ENCODE measurements at regions not wholly inside any gene's neighbourhood (a gene's known extent, or its start where the extent isn't known, plus 50 kb on each side); places are given as distances from the start of the nearest gene placed in this dataset.
A peak's percentile ranks its signal among the peaks of the same experiment; 100 is the strongest.

DNA sequence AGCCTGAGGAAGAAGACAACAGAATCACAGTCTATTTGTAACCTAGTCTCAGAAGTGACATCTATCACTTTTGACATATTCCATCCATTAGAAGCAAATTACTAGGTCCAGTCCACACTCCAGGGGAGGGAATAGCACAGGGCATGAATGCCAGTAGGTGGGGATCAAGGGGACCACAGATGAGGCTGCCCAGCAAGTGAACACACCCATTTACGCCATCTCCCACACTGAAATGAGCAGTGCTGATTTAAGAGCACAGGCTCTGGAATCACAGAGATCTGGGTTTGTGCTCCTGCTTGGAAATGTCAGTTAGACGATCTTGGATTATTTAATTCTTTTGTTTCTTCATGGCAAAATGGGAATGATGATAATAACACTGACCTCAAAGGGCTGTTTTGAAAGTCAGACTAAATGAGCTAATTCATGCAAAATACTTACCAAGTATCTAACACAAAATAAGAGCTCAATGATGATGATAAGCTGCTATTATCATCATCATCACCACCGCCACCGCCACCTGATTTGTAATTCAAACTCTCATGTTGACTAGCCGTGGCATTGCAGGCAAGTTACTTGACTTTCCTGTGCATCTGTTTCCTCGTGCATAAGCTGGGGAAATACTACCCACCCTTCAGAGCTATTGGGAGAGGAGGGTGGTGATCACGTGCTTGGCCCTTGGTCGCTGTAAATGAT, 138.9 kb upstream of the KLF14 start:
- CTCF ChIA-PET: interaction anchor here (1.5 to 1.7 kb wide), 2 partner anchors 109 to 196 kb away, joined by 3 to 4 read pairs; no protein-coding TSS in a partner anchor

DNA sequence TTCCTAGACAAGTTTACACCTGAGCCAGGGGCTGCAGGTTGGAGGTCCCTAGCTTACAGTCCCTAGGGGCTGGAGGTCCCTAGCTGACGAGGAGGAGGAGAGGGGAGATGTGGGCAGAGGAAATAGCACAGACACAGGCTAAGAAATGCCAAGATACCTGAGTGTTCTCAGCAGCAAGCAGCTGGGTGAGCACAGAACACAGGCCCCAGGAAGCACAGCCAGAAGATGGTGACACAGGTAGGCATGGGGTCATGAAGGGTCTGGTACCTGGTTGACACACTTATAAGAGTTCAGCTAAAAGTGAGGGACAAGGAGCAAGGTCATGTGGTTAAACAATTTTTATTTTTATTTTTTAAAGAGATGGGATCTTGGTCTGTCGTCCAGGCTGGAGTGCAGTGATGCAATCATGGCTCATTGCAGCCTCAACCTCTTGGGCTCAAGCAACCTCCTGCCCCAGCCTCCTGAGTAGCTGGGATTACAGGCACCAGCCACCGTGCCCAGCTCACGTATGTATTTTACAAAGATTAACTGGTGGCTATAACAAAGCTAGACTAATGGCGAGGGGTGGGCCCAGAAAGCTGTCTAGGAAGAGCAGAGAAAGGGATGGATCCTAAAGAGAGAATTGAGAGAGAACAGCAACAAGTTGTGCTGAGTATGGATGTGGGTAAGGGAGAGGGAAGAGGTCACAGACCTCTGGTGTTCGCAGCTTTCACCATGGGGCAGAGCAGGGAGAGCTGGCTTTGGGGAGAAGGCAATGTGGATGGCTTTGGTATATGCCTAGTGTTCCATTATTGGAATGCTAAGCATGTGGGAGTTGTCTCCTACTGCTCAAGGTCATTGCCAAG, 140.3 kb upstream of the KLF14 start:
- DNase-seq (ENCODE audit: low read depth): no peak
- Histone ChIP-seq H3K4me3 (ENCODE audit: low read depth, low read length) (no peak overlapping the region), H3K36me3 (ENCODE audit: control insufficient read depth, insufficient read depth, low read length) (peaks cover 21% of the 10 kb centered on the region), H3K27me3 (ENCODE audit: control insufficient read depth, insufficient read depth, low read length) (no peaks in the 10 kb centered on the region)
- CTCF ChIA-PET: interaction anchor here (0.7 to 1.7 kb wide), 10 partner anchors 11 to 194 kb away, joined by 3 to 11 read pairs (median 3); no protein-coding TSS in a partner anchor
- TF ChIP-seq, protein P1, sequence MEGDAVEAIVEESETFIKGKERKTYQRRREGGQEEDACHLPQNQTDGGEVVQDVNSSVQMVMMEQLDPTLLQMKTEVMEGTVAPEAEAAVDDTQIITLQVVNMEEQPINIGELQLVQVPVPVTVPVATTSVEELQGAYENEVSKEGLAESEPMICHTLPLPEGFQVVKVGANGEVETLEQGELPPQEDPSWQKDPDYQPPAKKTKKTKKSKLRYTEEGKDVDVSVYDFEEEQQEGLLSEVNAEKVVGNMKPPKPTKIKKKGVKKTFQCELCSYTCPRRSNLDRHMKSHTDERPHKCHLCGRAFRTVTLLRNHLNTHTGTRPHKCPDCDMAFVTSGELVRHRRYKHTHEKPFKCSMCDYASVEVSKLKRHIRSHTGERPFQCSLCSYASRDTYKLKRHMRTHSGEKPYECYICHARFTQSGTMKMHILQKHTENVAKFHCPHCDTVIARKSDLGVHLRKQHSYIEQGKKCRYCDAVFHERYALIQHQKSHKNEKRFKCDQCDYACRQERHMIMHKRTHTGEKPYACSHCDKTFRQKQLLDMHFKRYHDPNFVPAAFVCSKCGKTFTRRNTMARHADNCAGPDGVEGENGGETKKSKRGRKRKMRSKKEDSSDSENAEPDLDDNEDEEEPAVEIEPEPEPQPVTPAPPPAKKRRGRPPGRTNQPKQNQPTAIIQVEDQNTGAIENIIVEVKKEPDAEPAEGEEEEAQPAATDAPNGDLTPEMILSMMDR (IDR thresholded peaks at IDR 0.05; ENCODE audit: insufficient read depth, low read depth, low read length): no peak
- POLR2A ChIA-PET: no interaction called here

More for the DNA sequence above, 138.9 kb upstream of the KLF14 start:
- H3K4me3 ChIP-seq (ENCODE audit: low read depth, low read length): no peak overlapping the region
- peaks cover 23% of the 10 kb centered on the region for H3K36me3 ChIP-seq (ENCODE audit: control insufficient read depth, insufficient read depth, low read length)
- TF ChIP-seq, protein P1 (IDR thresholded peaks at IDR 0.05; ENCODE audit: insufficient read depth, low read depth, low read length): no peak
- H3K27me3 ChIP-seq (ENCODE audit: control insufficient read depth, insufficient read depth, low read length): no peaks in the 10 kb centered on the region
- POLR2A ChIA-PET: no interaction called here
- no peak for DNase-seq (ENCODE audit: low read depth)

DNA sequence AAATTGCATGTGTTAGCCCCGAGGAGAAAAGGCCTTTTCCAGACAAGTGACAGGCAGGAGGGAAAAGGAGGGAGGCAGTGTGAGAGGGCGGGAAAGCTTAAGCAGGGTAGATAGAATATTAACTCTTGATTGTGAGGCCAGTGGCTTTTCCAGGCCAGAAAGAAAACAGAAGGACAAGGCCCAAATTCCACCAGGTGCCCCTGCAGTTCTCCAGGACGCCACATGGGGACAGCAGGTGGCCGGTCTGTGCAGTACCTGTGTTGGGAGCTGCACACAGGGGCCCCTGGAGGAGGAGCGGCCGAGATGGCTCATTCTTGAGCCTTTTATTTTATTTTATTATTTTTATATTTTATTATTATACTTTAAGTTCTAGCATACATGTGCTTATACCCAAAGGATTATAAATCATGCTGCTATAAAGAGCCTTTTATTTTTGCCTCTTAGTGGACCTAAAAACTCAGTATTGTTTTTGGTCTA, 141.3 kb upstream of the KLF14 start:
- ChIA-PET POLR2A (no interaction called here), CTCF (interaction anchor here (0.6 to 1.9 kb wide), 10 partner anchors 10 to 165 kb away, joined by 3 to 12 read pairs (median 3); no protein-coding TSS in a partner anchor)
- no peak for DNase-seq (ENCODE audit: low read depth)
- H3K27me3 ChIP-seq (ENCODE audit: control insufficient read depth, insufficient read depth, low read length): no peaks in the 10 kb centered on the region
- peaks cover 21% of the 10 kb centered on the region for H3K36me3 ChIP-seq (ENCODE audit: control insufficient read depth, insufficient read depth, low read length)
- no peak overlapping the region for H3K4me3 ChIP-seq (ENCODE audit: low read depth, low read length)
- TF ChIP-seq, protein P1 (IDR thresholded peaks at IDR 0.05; ENCODE audit: insufficient read depth, low read depth, low read length): peak; percentile 82

DNA sequence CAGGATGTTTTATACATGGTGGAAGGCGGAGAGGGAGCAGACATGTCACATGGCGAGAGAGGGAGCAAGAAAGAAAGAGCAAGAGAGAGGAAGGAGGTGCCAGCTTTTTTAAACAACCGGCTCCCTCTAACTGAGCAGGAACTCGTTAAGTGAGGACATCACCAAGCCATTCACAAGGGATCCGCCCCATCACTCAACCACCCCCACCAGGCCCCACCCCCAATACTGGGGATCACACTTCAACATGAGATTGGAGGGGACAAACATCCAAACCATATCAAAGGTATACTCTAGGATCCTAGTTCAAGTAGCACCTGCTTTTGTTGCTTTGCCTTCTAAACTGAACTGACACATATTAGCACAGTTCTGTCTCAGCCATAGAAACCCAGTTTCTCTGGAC, 141.9 kb upstream of the KLF14 start:
- TF ChIP-seq, protein P1 (IDR thresholded peaks at IDR 0.05; ENCODE audit: insufficient read depth, low read depth, low read length): no peak
- Histone ChIP-seq H3K36me3 (ENCODE audit: control insufficient read depth, insufficient read depth, low read length) (peaks cover 21% of the 10 kb centered on the region), H3K27me3 (ENCODE audit: control insufficient read depth, insufficient read depth, low read length) (no peaks in the 10 kb centered on the region), H3K4me3 (ENCODE audit: low read depth, low read length) (no peak overlapping the region)
- POLR2A ChIA-PET: interaction anchor here (1.2 kb wide), 1 partner anchor 9 kb away, joined by 5 read pairs; no protein-coding TSS in a partner anchor
- no peak for DNase-seq (ENCODE audit: low read depth)
- CTCF ChIA-PET: interaction anchor here (0.6 to 1.9 kb wide), 7 partner anchors 10 to 164 kb away, joined by 3 to 12 read pairs (median 3); no protein-coding TSS in a partner anchor

All from BJ (cell line).